PC-9 (cell line): ENCODE measurements at regions not wholly inside any gene's neighbourhood (a gene's known extent, or its start where the extent isn't known, plus 50 kb on each side); places are given as distances from the start of the nearest gene placed in this dataset.
"Not testable (repeated sequence)": the region's sequence is repeated elsewhere in the genome, so short reads cannot be mapped to it uniquely, and the experiment has no call there.

Source experiments
- BruUV-seq: library from RNA; stranded (reverse); fragments of 400-500 nt; replicated peaks from 2 replicates; lab custom pipeline; 2021; lab: Mats Ljungman, UMichigan
- CTCF ChIA-PET: fragments of 300-600 bp; sonication (Branson Sonifier 250); formaldehyde crosslinking; loops from one replicate; lab custom pipeline; 2022; ENCODE audit warnings: antibody characterized with exemption; lab: Charles Lee
- POLR2A ChIA-PET: fragments of 300-600 bp; sonication (Branson Sonifier 250); formaldehyde crosslinking; loops from one replicate; lab custom pipeline; 2022; ENCODE audit warnings: antibody characterized with exemption; ENCODE audit not compliant: unreplicated experiment; lab: Charles Lee
- DNase-seq, 2 experiments: peaks; one replicate each; pipeline versions ENCODE4 v3.0.0 to v3.0.0-alpha.2; 2015 to 2022; ENCODE audit warnings: mixed read lengths in 1 of 2
- H2AFZ ChIP-seq: fragments of 200-600 bp; sonication (generic); 2 replicates; pipeline ENCODE4 v1.8.1; 2017; ENCODE audit warnings: antibody characterized with exemption
- H3F3A ChIP-seq: fragments of 200-600 bp; sonication (generic); 2 replicates; pipeline ENCODE4 v1.8.1; 2017; ENCODE audit warnings: antibody characterized with exemption, mild to moderate bottlenecking, low read depth; ENCODE audit not compliant: insufficient read depth
- H3K27ac ChIP-seq: fragments of 200-600 bp; sonication (generic); 2 replicates; pipeline ENCODE4 v1.6.1; 2016; ENCODE audit warnings: mixed run types
- H3K27me3 ChIP-seq: fragments of 200-600 bp; sonication (generic); 2 replicates; pipeline ENCODE4 v1.6.1; 2016; ENCODE audit warnings: low read depth, mixed run types; ENCODE audit not compliant: insufficient read depth
- H3K36me3 ChIP-seq: fragments of 200-600 bp; sonication (generic); 2 replicates; pipeline ENCODE4 v1.6.1; 2016; ENCODE audit warnings: low read depth, mixed run types
- H3K4me1 ChIP-seq: fragments of 200-600 bp; sonication (generic); replicated peaks from 2 replicates; pipeline ENCODE4 v1.6.1; 2016; ENCODE audit warnings: mixed run types; ENCODE audit not compliant: insufficient read depth
- H3K4me2 ChIP-seq: fragments of 200-600 bp; sonication (generic); 2 replicates; pipeline ENCODE4 v1.6.1; 2017; ENCODE audit warnings: mixed run types
- H3K4me3 ChIP-seq: fragments of 200-600 bp; sonication (generic); 2 replicates; pipeline ENCODE4 v1.6.1; 2016; ENCODE audit warnings: mixed run types
- H3K79me2 ChIP-seq: fragments of 200-600 bp; sonication (generic); 2 replicates; pipeline ENCODE4 v1.6.1; 2017; ENCODE audit warnings: low read depth, mixed run types
- H3K9me2 ChIP-seq: fragments of 200-600 bp; sonication (generic); 2 replicates; pipeline ENCODE4 v1.8.1; 2017; ENCODE audit warnings: mild to moderate bottlenecking; ENCODE audit not compliant: insufficient read depth
- H3K9me3 ChIP-seq: fragments of 200-600 bp; sonication (generic); 2 replicates; pipeline ENCODE4 v1.8.1; 2016; ENCODE audit warnings: low read depth; ENCODE audit not compliant: insufficient read depth
- H4K20me1 ChIP-seq: fragments of 200-600 bp; sonication (generic); 2 replicates; pipeline ENCODE4 v1.8.1; 2017; ENCODE audit not compliant: insufficient read depth
- CTCF ChIP-seq: fragments of 200-600 bp; sonication (generic); conservative IDR thresholded peaks from 2 replicates; pipeline ENCODE4 v1.6.1; 2017; ENCODE audit warnings: mixed run types, antibody characterized with exemption, mild to moderate bottlenecking, moderate library complexity
- EZH2 ChIP-seq: fragments of 200-600 bp; sonication (generic); IDR thresholded peaks from 2 replicates; pipeline ENCODE4 v1.8.0; 2017; ENCODE audit warnings: antibody characterized with exemption, low read depth
- intact Hi-C: fragments of 100-400 bp; cut with micrococcal nuclease; formaldehyde crosslinking; loops from one replicate; pipeline ENCODE4 v1.10.0; 2022; ENCODE audit not compliant: unreplicated experiment

- no peaks in the 10 kb centered on the region for H3K9me2 ChIP-seq
- no peak overlapping the region for H3K4me3 ChIP-seq
- ChIA-PET POLR2A (no interaction called here), CTCF (interaction anchor here (0.6 kb wide), 1 partner anchor 13 kb away, joined by 7 read pairs; no protein-coding TSS in a partner anchor)
- no peaks in the 10 kb centered on the region for H3K27me3 ChIP-seq
- no peak overlapping the region for H3K27ac ChIP-seq
- H3K4me2 ChIP-seq, result no peak overlapping the region
- H3F3A ChIP-seq, result no peaks in the 10 kb centered on the region
- intact Hi-C loops, result no loop called here
- H3K79me2 ChIP-seq, result no peaks in the 10 kb centered on the region
- BruUV-seq, result no TSS peak
- H4K20me1 ChIP-seq, result no peaks in the 10 kb centered on the region
- H2AFZ ChIP-seq, result no peak overlapping the region
- peaks cover 8% of the 10 kb centered on the region; the same call in 1 of the 2 replicates for H3K4me1 ChIP-seq
- peaks cover 21% of the 10 kb centered on the region; the same call in 1 of the 2 replicates for H3K9me3 ChIP-seq
- no peaks in the 10 kb centered on the region for H3K36me3 ChIP-seq
- TF ChIP-seq EZH2 (no peak), CTCF (no peak)
- DNase-seq, result no peak
Measured at GRCh38 chr2:215631696-215632095, 195.8 kb upstream of the FN1 start.

GRCh38 chr2:215630796-215631195 lies 194.9 kb upstream of the FN1 start:
- peaks cover 21% of the 10 kb centered on the region; the same call in 1 of the 2 replicates for H3K9me3 ChIP-seq
- DNase-seq, H3K9me2 ChIP-seq, H3K27me3 ChIP-seq, POLR2A ChIA-PET, H3K4me2 ChIP-seq, H3K27ac ChIP-seq, H3K36me3 ChIP-seq, H3K79me2 ChIP-seq, H3K4me1 ChIP-seq, BruUV-seq, H3F3A ChIP-seq, H3K4me3 ChIP-seq, H2AFZ ChIP-seq, intact Hi-C loops, CTCF ChIA-PET, H4K20me1 ChIP-seq: not testable (repeated sequence)

GRCh38 chr2:215627771-215628170 lies 191.9 kb upstream of the FN1 start:
- Histone ChIP-seq H3K4me2 (no peak overlapping the region), H3K4me3 (no peak overlapping the region), H3K4me1 (peaks cover 10% of the 10 kb centered on the region), H3K79me2 (no peaks in the 10 kb centered on the region), H3K27ac (no peak overlapping the region), H4K20me1 (no peaks in the 10 kb centered on the region), H3K9me3 (peaks cover 14% of the 10 kb centered on the region; the same call in 1 of the 2 replicates), H3K36me3 (no peaks in the 10 kb centered on the region), H3F3A (no peaks in the 10 kb centered on the region), H2AFZ (no peak overlapping the region), H3K9me2 (no peaks in the 10 kb centered on the region), H3K27me3 (no peaks in the 10 kb centered on the region)
- intact Hi-C loops, result no loop called here
- CTCF ChIA-PET, result no interaction called here
- no peak for TF ChIP-seq EZH2
- no peak for TF ChIP-seq CTCF
- POLR2A ChIA-PET, result interaction anchor here (0.6 kb wide), 1 partner anchor 13 kb away, joined by 3 read pairs; no protein-coding TSS in a partner anchor
- BruUV-seq, result no TSS peak
- no peak for DNase-seq

GRCh38 chr2:215626812-215627281 lies 191.0 kb upstream of the FN1 start:
- H3K27ac ChIP-seq, result no peak overlapping the region
- H4K20me1 ChIP-seq, result no peaks in the 10 kb centered on the region
- no peaks in the 10 kb centered on the region for H3K36me3 ChIP-seq
- peaks cover 10% of the 10 kb centered on the region for H3K4me1 ChIP-seq
- BruUV-seq, result no TSS peak
- H3K79me2 ChIP-seq, result no peaks in the 10 kb centered on the region
- no peaks in the 10 kb centered on the region for H3K27me3 ChIP-seq
- TF ChIP-seq CTCF, result no peak
- TF ChIP-seq EZH2, result no peak
- no peaks in the 10 kb centered on the region for H3K9me2 ChIP-seq
- CTCF ChIA-PET, result no interaction called here
- POLR2A ChIA-PET, result no interaction called here
- intact Hi-C loops, result no loop called here
- no peak overlapping the region for H2AFZ ChIP-seq
- H3F3A ChIP-seq, result no peaks in the 10 kb centered on the region
- H3K9me3 ChIP-seq, result peaks cover 12% of the 10 kb centered on the region; the same call in 1 of the 2 replicates
- no peak overlapping the region for H3K4me2 ChIP-seq
- no peak for DNase-seq
- H3K4me3 ChIP-seq, result no peak overlapping the region
